Coronary artery (tissue), 2 donors: ENCODE measurements at regions not wholly inside any gene's neighbourhood (a gene's known extent, or its start where the extent isn't known, plus 50 kb on each side); places are given as distances from the start of the nearest gene placed in this dataset.

ENCODE experiments used
- DNase-seq: peaks from one replicate; pipeline ENCODE4 v3.0.0-alpha.2; 2017; ENCODE audit warnings: low spot score
- H3K27ac ChIP-seq, 2 donors: fragments of 200-600 bp; sonication (generic); one replicate each; pipeline ENCODE4 v1.5.1; 2016 to 2019
- H3K4me3 ChIP-seq: fragments of 200-600 bp; sonication (generic); 2 replicates; pipeline ENCODE4 v1.5.1; 2016; ENCODE audit warnings: mild to moderate bottlenecking, moderate library complexity
- CTCF ChIP-seq: fragments of 200-600 bp; sonication (generic); IDR thresholded peaks from one replicate; pipeline ENCODE4 v1.5.1; 2019; ENCODE audit warnings: antibody characterized with exemption

GRCh38 chr5:25646421-25647341, 1001.9 kb upstream of the CDH10 start:
- DNase-seq = no peak
- Histone ChIP-seq H3K27ac (no peak overlapping the region), H3K4me3 (no peak overlapping the region)
- TF ChIP-seq CTCF = no peak

- no peak overlapping the region for H3K27ac ChIP-seq
- no peak overlapping the region for H3K4me3 ChIP-seq
- no peak for TF ChIP-seq CTCF
- no peak for DNase-seq
Measured at GRCh38 chr5:25641124-25641523, 996.3 kb upstream of the CDH10 start.

GRCh38 chr5:25619273-25619672, 974.5 kb upstream of the CDH10 start:
- TF ChIP-seq CTCF = no peak
- Histone ChIP-seq H3K4me3 (no peak overlapping the region), H3K27ac (no peak overlapping the region)
- no peak for DNase-seq

GRCh38 chr5:25618821-25619220, 974.0 kb upstream of the CDH10 start:
- no peak for TF ChIP-seq CTCF
- Histone ChIP-seq H3K4me3 (no peak overlapping the region), H3K27ac (no peak overlapping the region)
- no peak for DNase-seq

- no peak for TF ChIP-seq CTCF
- no peak for DNase-seq
- H3K27ac ChIP-seq = no peak overlapping the region
- H3K4me3 ChIP-seq = no peak overlapping the region
Measured at GRCh38 chr5:25614466-25614865, 969.7 kb upstream of the CDH10 start.

GRCh38 chr5:25604681-25605080, 959.9 kb upstream of the CDH10 start:
- H3K27ac ChIP-seq = no peak overlapping the region
- no peak for DNase-seq
- H3K4me3 ChIP-seq = no peak overlapping the region
- TF ChIP-seq CTCF = no peak

- Histone ChIP-seq H3K4me3 (no peak overlapping the region), H3K27ac (no peak overlapping the region)
- no peak for DNase-seq
- TF ChIP-seq CTCF = no peak
Measured at GRCh38 chr5:25579111-25579510, 934.3 kb upstream of the CDH10 start.
